HCT116 (cell line): ENCODE measurements at regions not wholly inside any gene's neighbourhood (a gene's known extent, or its start where the extent isn't known, plus 50 kb on each side); places are given as distances from the start of the nearest gene placed in this dataset.

Experiments
- ATAC-seq: fragments of 200-7000 bp; cut with Tn5 transposase; 2 replicates; pipeline ENCODE4 v1.9.1; 2020; ENCODE audit warnings: mild to moderate bottlenecking, moderate library complexity
- BruUV-seq: library from RNA; stranded (reverse); fragments of 400-500 nt; replicated peaks from 2 replicates; lab custom pipeline; 2021; lab: Mats Ljungman, UMichigan
- CTCF ChIA-PET: fragments of 300-600 bp; sonication (Branson Sonifier 250); formaldehyde crosslinking; loops from one replicate; lab custom pipeline; 2021; ENCODE audit warnings: antibody characterized with exemption; lab: Charles Lee
- POLR2A ChIA-PET: fragments of 300-600, 350-600 bp; sonication (Branson Sonifier 250); formaldehyde crosslinking; loops from one replicate; lab custom pipeline; 2021; ENCODE audit warnings: antibody characterized with exemption; lab: Charles Lee
- RAD21 ChIA-PET, 2 experiments: fragments of 300-600 bp; sonication (Branson Sonifier 250); formaldehyde crosslinking; loops; one replicate each; lab custom pipeline; 2023; ENCODE audit warnings: low total read pairs in 2 of 2; ENCODE audit not compliant: uncharacterized antibody in 2 of 2, unreplicated experiment in 2 of 2, low non-redundant PET in 1 of 2; lab: Charles Lee
- DNase-seq: peaks from one replicate; pipeline ENCODE4 v3.0.0-alpha.2; 2010; ENCODE audit warnings: low read depth, low spot score
- H2AFZ ChIP-seq: fragments of 200-600 bp; shearing (Covaris generic), sonication (generic); 2 replicates; pipeline ENCODE4 v1.6.1; 2017; ENCODE audit warnings: low read depth, mixed run types, mixed read lengths, antibody characterized with exemption, low read length; ENCODE audit not compliant: poor library complexity, severe bottlenecking
- H3K27ac ChIP-seq: 2 replicates; pipeline ENCODE4 v1.5.1; 2012; ENCODE audit warnings: low read depth, low read length
- H3K27me3 ChIP-seq: fragments of 200-600 bp; sonication (generic); 2 replicates; pipeline ENCODE4 v1.6.1; 2016; ENCODE audit warnings: mixed run types, low read length, mixed read lengths; ENCODE audit not compliant: insufficient read depth
- H3K36me3 ChIP-seq, 2 experiments: fragments of 200-500 bp in 1 of 2; fragments of 200-600 bp in 1 of 2; sonication (Bioruptor generic) in 1 of 2; sonication (generic) in 1 of 2; 2 replicates each; pipeline versions ENCODE4 v1.5.1 to v1.6.1; 2014 to 2016; ENCODE audit warnings: low read length in 2 of 2, inconsistent platforms in 1 of 2, mixed read lengths in 1 of 2, mixed run types in 1 of 2; ENCODE audit not compliant: insufficient read depth in 2 of 2, control insufficient read depth in 1 of 2
- H3K4me1 ChIP-seq, 2 experiments: fragments of 200-600 bp in 1 of 2; sonication (generic) in 1 of 2; 2 replicates each; pipeline versions ENCODE4 v1.5.1 to v1.6.1; 2012 to 2017; ENCODE audit warnings: low read length in 2 of 2, inconsistent platforms in 1 of 2, mild to moderate bottlenecking in 1 of 2, mixed read lengths in 1 of 2, mixed run types in 1 of 2, moderate library complexity in 1 of 2; ENCODE audit not compliant: insufficient read depth in 2 of 2, control insufficient read depth in 1 of 2
- H3K4me2 ChIP-seq: fragments of 200-600 bp; sonication (generic); 2 replicates; pipeline ENCODE4 v1.6.1; 2017; ENCODE audit warnings: mixed run types, low read length, mixed read lengths
- H3K4me3 ChIP-seq, 2 experiments: fragments of 200-600 bp in 1 of 2; sonication (generic) in 1 of 2; replicated peaks in 1 of 2; 2 replicates each; pipeline ENCODE4 v1.5.1; 2011 to 2016; ENCODE audit warnings: low read length in 2 of 2, control low read depth in 1 of 2, low read depth in 1 of 2, mild to moderate bottlenecking in 1 of 2, mixed read lengths in 1 of 2, mixed run types in 1 of 2
- H3K79me2 ChIP-seq: fragments of 200-600 bp; sonication (generic); 2 replicates; pipeline ENCODE4 v1.6.1; 2017; ENCODE audit warnings: mild to moderate bottlenecking, mixed run types, low read length, moderate library complexity, mixed read lengths; ENCODE audit not compliant: insufficient read depth
- H3K9ac ChIP-seq: fragments of 200-600 bp; sonication (generic); 2 replicates; pipeline ENCODE4 v1.6.1; 2016; ENCODE audit warnings: low read length, mixed read lengths
- H3K9me2 ChIP-seq: fragments of 200-600 bp; sonication (generic), shearing (Covaris generic); 2 replicates; pipeline ENCODE4 v1.6.1; 2017; ENCODE audit warnings: mixed run types, mild to moderate bottlenecking, moderate library complexity; ENCODE audit not compliant: insufficient read depth
- H3K9me3 ChIP-seq, 2 experiments: fragments of 200-500 bp in 1 of 2; fragments of 200-600 bp in 1 of 2; sonication (Bioruptor generic) in 1 of 2; sonication (generic) in 1 of 2; 2 replicates each; pipeline ENCODE4 v1.6.1; 2014 to 2017; ENCODE audit warnings: low read length in 2 of 2, mixed read lengths in 2 of 2, inconsistent platforms in 1 of 2, low read depth in 1 of 2, mild to moderate bottlenecking in 1 of 2, mixed run types in 1 of 2, moderate library complexity in 1 of 2; ENCODE audit not compliant: control insufficient read depth in 1 of 2, insufficient read depth in 1 of 2
- H4K20me1 ChIP-seq: fragments of 200-600 bp; sonication (generic), shearing (Covaris generic); 2 replicates; pipeline ENCODE4 v1.6.1; 2017; ENCODE audit warnings: mixed run types, mild to moderate bottlenecking, moderate library complexity; ENCODE audit not compliant: insufficient read depth
- ATF3 ChIP-seq: IDR thresholded peaks from 2 replicates; pipeline ENCODE4 v1.6.1; 2012
- CBX3 ChIP-seq: IDR thresholded peaks from 2 replicates; pipeline ENCODE4 v1.6.1; 2012; ENCODE audit warnings: low read depth
- CEBPB ChIP-seq: IDR thresholded peaks from 2 replicates; pipeline ENCODE4 v1.6.1; 2012; ENCODE audit warnings: low read depth
- EGR1 ChIP-seq: IDR thresholded peaks from 2 replicates; pipeline ENCODE4 v1.6.1; 2012; ENCODE audit warnings: low read depth
- ELF1 ChIP-seq: IDR thresholded peaks from 2 replicates; pipeline ENCODE4 v1.6.1; 2012; ENCODE audit warnings: low read depth, borderline replicate concordance
- EZH2 ChIP-seq: fragments of 200-600 bp; sonication (generic); IDR thresholded peaks from 2 replicates; pipeline ENCODE4 v1.6.1; 2017; ENCODE audit warnings: antibody characterized with exemption, mixed run types
- MAX ChIP-seq: IDR thresholded peaks from 2 replicates; pipeline ENCODE4 v1.6.1; 2012
- POLR2A ChIP-seq: IDR thresholded peaks from 2 replicates; pipeline ENCODE4 v1.7.0; 2011; ENCODE audit warnings: borderline replicate concordance; ENCODE audit not compliant: insufficient read depth, insufficient read length; ENCODE audit errors: extremely low read depth
- POLR2AphosphoS5 ChIP-seq: IDR thresholded peaks from 2 replicates; pipeline ENCODE4 v1.6.1; 2011; ENCODE audit warnings: mild to moderate bottlenecking, low read depth, low read length, moderate library complexity
- RAD21 ChIP-seq: IDR thresholded peaks from 2 replicates; pipeline ENCODE4 v1.6.1; 2012; ENCODE audit warnings: low read depth, mild to moderate bottlenecking
- REST ChIP-seq: IDR thresholded peaks from 2 replicates; pipeline ENCODE4 v1.6.1; 2012; ENCODE audit warnings: low read depth
- SRF ChIP-seq: IDR thresholded peaks from 2 replicates; pipeline ENCODE4 v1.6.1; 2012; ENCODE audit warnings: low read depth
- YY1 ChIP-seq: IDR thresholded peaks from 2 replicates; pipeline ENCODE4 v1.6.1; 2011; ENCODE audit warnings: low read length, low read depth, moderate library complexity, mild to moderate bottlenecking; ENCODE audit not compliant: insufficient replicate concordance; ENCODE audit errors: extremely low read depth
- ZBTB33 ChIP-seq: IDR thresholded peaks from 2 replicates; pipeline ENCODE4 v1.6.1; 2011; ENCODE audit warnings: mild to moderate bottlenecking, low read length, moderate library complexity; ENCODE audit not compliant: insufficient replicate concordance; ENCODE audit errors: extremely low read depth
- ZFX ChIP-seq: fragments of 450-650 bp; IDR thresholded peaks from 2 replicates; pipeline ENCODE4 v1.6.1; 2017
- intact Hi-C: fragments of 100-400 bp; cut with micrococcal nuclease; formaldehyde crosslinking; loops from 2 replicates; pipeline ENCODE4 v1.10.0; 2022

GRCh38 chr2:128726911-128727310, 408.2 kb upstream of the HS6ST1 start:
- H3K4me1 ChIP-seq: no peaks in the 10 kb centered on the region
- DNase-seq (no peak), ATAC-seq (no peak)
- no peak overlapping the region for H3K9ac ChIP-seq
- BruUV-seq: no TSS peak
- no peak overlapping the region for H3K4me2 ChIP-seq
- H3K9me2 ChIP-seq: no peaks in the 10 kb centered on the region
- no peak overlapping the region for H3K4me3 ChIP-seq
- POLR2A ChIA-PET: no interaction called here
- no peaks in the 10 kb centered on the region for H3K27me3 ChIP-seq
- intact Hi-C loops: no loop called here
- TF ChIP-seq ELF1 (no peak), YY1 (no peak), CEBPB (no peak), SRF (no peak), EGR1 (no peak), ATF3 (no peak), EZH2 (no peak), CBX3 (no peak), POLR2AphosphoS5 (no peak), RAD21 (no peak), MAX (no peak), POLR2A (no peak), ZFX (no peak), ZBTB33 (no peak), REST (no peak)
- no peaks in the 10 kb centered on the region for H3K36me3 ChIP-seq
- no peak overlapping the region for H3K27ac ChIP-seq
- H3K9me3 ChIP-seq: 0 out of 4 replicates have a peak, but pooled peaks cover 0 to 3% of the 10 kb centered on the region in 2 experiments
- H4K20me1 ChIP-seq: no peaks in the 10 kb centered on the region
- CTCF ChIA-PET: no interaction called here
- H3K79me2 ChIP-seq: no peaks in the 10 kb centered on the region
- RAD21 ChIA-PET: no interaction called here
- no peak overlapping the region for H2AFZ ChIP-seq
